ENCODE measurements at regions not wholly inside any gene's neighbourhood (a gene's known extent, or its start where the extent isn't known, plus 50 kb on each side); places are given as distances from the start of the nearest gene placed in this dataset.

- H2AFZ ChIP-seq = no peak overlapping the region
- no peaks in the 10 kb centered on the region for H3K79me2 ChIP-seq
- no peak overlapping the region for H3K27ac ChIP-seq
- no peak overlapping the region for H3K4me2 ChIP-seq (ENCODE audit: low read length)
- H3K4me3 ChIP-seq (ENCODE audit: low read depth, low read length) = no peak overlapping the region
- H3K4me1 ChIP-seq = no peaks in the 10 kb centered on the region
- no peaks in the 10 kb centered on the region for H3K36me3 ChIP-seq (ENCODE audit: control insufficient read depth, insufficient read depth, low read length)
- no peak for TF ChIP-seq CTCF (IDR thresholded peaks at IDR 0.05)
- no peaks in the 10 kb centered on the region for H3K27me3 ChIP-seq (ENCODE audit: control insufficient read depth, insufficient read depth, low read length)
- no peak overlapping the region for H3K9ac ChIP-seq
- H3K9me3 ChIP-seq (ENCODE audit: control insufficient read depth, low read length) = no peaks in the 10 kb centered on the region
Measured at GRCh38 chr3:161571951-161572350, 75.3 kb downstream of the OTOL1 start.

GRCh38 chr3:161573136-161573535 is 76.5 kb downstream of the OTOL1 start:
- Histone ChIP-seq H3K9me3 (ENCODE audit: control insufficient read depth, low read length) (no peaks in the 10 kb centered on the region), H3K27ac (no peak overlapping the region), H3K9ac (no peak overlapping the region), H3K27me3 (ENCODE audit: control insufficient read depth, insufficient read depth, low read length) (no peaks in the 10 kb centered on the region), H2AFZ (no peak overlapping the region), H3K4me1 (no peaks in the 10 kb centered on the region), H3K79me2 (no peaks in the 10 kb centered on the region), H3K36me3 (ENCODE audit: control insufficient read depth, insufficient read depth, low read length) (no peaks in the 10 kb centered on the region), H3K4me2 (ENCODE audit: low read length) (no peak overlapping the region), H3K4me3 (ENCODE audit: low read depth, low read length) (no peak overlapping the region)
- no peak for TF ChIP-seq CTCF (IDR thresholded peaks at IDR 0.05)

GRCh38 chr3:161575901-161576300 is 79.3 kb downstream of the OTOL1 start:
- no peak overlapping the region for H3K27ac ChIP-seq
- H3K4me2 ChIP-seq (ENCODE audit: low read length) = no peak overlapping the region
- H3K79me2 ChIP-seq = no peaks in the 10 kb centered on the region
- no peak overlapping the region for H2AFZ ChIP-seq
- no peak overlapping the region for H3K9ac ChIP-seq
- H3K27me3 ChIP-seq (ENCODE audit: control insufficient read depth, insufficient read depth, low read length) = no peaks in the 10 kb centered on the region
- no peaks in the 10 kb centered on the region for H3K9me3 ChIP-seq (ENCODE audit: control insufficient read depth, low read length)
- H3K4me1 ChIP-seq = no peaks in the 10 kb centered on the region
- no peaks in the 10 kb centered on the region for H3K36me3 ChIP-seq (ENCODE audit: control insufficient read depth, insufficient read depth, low read length)
- no peak for TF ChIP-seq CTCF (IDR thresholded peaks at IDR 0.05)
- H3K4me3 ChIP-seq (ENCODE audit: low read depth, low read length) = no peak overlapping the region

GRCh38 chr3:161576311-161576710 is 79.7 kb downstream of the OTOL1 start:
- Histone ChIP-seq H3K4me2 (ENCODE audit: low read length) (no peak overlapping the region), H3K79me2 (no peaks in the 10 kb centered on the region), H3K27ac (no peak overlapping the region), H3K9me3 (ENCODE audit: control insufficient read depth, low read length) (no peaks in the 10 kb centered on the region), H3K27me3 (ENCODE audit: control insufficient read depth, insufficient read depth, low read length) (no peaks in the 10 kb centered on the region), H3K9ac (no peak overlapping the region), H3K4me1 (no peaks in the 10 kb centered on the region), H3K4me3 (ENCODE audit: low read depth, low read length) (no peak overlapping the region), H2AFZ (no peak overlapping the region), H3K36me3 (ENCODE audit: control insufficient read depth, insufficient read depth, low read length) (no peaks in the 10 kb centered on the region)
- no peak for TF ChIP-seq CTCF (IDR thresholded peaks at IDR 0.05)

GRCh38 chr3:161576714-161577510 is 80.3 kb downstream of the OTOL1 start:
- Histone ChIP-seq H3K27ac (no peak overlapping the region), H3K4me2 (ENCODE audit: low read length) (no peak overlapping the region)

More at GRCh38 chr3:161576714-161577510, 80.3 kb downstream of the OTOL1 start:
- Histone ChIP-seq H3K79me2 (no peaks in the 10 kb centered on the region), H2AFZ (no peak overlapping the region), H3K4me3 (ENCODE audit: low read depth, low read length) (no peak overlapping the region), H3K36me3 (ENCODE audit: control insufficient read depth, insufficient read depth, low read length) (no peaks in the 10 kb centered on the region), H3K9me3 (ENCODE audit: control insufficient read depth, low read length) (no peaks in the 10 kb centered on the region), H3K9ac (no peak overlapping the region), H3K4me1 (no peaks in the 10 kb centered on the region), H3K27me3 (ENCODE audit: control insufficient read depth, insufficient read depth, low read length) (no peaks in the 10 kb centered on the region)
- TF ChIP-seq CTCF (IDR thresholded peaks at IDR 0.05) = no peak

Measured in parathyroid adenoma (tissue), 2 donors.